ENCODE measurements at regions not wholly inside any gene's neighbourhood (a gene's known extent, or its start where the extent isn't known, plus 50 kb on each side); places are given as distances from the start of the nearest gene placed in this dataset.
"Not testable (repeated sequence)": the region's sequence is repeated elsewhere in the genome, so short reads cannot be mapped to it uniquely, and the experiment has no call there.

- DNase-seq (ENCODE audit: extremely low read depth, low read depth), result no peak
These were observed 54.4 kb upstream of the LGR5 start for GRCh38 chr12:71385155-71385554.

DNA sequence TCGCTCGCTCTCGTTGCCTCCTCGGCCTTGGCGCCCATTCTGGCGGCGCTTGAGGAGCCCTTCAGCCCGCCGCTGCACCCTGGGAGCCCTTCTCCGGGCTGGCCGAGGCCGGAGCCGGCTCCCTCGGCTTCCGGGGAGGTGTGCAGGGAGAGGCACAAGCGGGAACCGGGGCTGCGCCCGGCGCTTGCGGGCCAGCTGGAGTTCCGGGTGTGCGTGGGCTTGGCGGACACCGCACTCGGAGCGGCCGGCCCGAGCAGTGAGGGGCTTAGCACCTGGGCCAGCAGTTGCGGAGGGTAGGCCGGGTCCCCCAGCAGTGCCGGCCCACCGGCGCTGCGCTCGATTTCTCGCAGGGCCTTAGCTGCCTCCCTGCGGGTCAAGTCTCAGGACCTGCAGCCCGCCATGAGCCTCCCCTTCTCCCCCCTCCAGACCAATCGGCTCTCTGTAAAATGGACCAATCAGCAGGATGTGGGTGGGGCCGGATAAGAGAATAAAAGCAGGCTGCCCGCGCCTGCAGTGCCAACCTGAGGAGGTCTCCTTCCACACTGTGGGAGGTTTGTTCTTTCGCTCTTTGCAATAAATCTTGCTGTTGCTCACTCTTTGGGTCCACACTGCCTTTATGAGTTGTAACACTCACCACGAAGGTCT, 62.8 kb upstream of the LGR5 start:
- DNase-seq (ENCODE audit: extremely low read depth, low read depth), result not testable (repeated sequence)

DNA sequence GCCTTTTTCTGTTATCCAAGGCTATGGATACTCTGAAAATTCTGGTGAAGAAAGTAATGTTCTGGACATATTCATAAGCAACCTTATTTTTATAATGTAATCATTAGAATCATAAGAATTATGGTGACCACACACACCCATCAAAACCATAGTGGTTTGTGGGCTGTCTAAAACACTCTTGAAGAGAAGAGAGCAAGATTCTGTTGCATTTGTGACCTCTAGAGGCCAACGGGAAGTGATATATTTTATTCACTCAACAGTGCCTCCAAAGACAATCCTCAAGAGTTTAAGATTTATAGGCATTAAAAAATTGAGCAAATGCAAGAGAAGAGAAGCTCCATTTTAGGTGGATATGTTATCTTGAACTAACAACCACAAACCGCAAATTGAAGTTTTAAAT, 68.5 kb upstream of the LGR5 start:
- DNase-seq (ENCODE audit: extremely low read depth, low read depth), result no peak

- no peak for DNase-seq (ENCODE audit: extremely low read depth, low read depth)
These were observed 79.6 kb upstream of the LGR5 start for GRCh38 chr12:71360013-71360412.

GRCh38 chr12:71356569-71356968, 83.0 kb upstream of the LGR5 start:
- no peak for DNase-seq (ENCODE audit: extremely low read depth, low read depth)

DNA sequence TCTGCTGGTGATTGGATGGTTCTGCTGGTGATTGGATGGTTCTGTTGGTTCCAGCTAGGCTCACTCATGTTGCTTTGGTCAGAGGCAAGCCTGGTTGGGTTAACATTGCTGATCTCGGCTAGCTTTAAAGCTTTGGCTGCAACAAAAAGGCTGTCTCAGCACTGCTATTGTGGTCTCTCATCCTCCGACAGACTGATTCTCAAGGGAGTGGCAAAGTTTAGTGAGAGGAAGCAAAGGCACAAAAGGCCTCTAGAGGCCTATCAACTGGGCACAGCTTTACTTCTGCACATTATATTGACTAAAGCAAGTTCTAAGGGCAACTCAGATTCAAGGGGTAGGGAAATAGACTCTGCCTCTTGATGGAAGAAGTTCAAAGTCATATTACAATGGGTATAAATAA, 84.7 kb upstream of the LGR5 start:
- no peak for DNase-seq (ENCODE audit: extremely low read depth, low read depth)

GRCh38 chr12:71353607-71354006, 86.0 kb upstream of the LGR5 start:
- no peak for DNase-seq (ENCODE audit: extremely low read depth, low read depth)

DNA sequence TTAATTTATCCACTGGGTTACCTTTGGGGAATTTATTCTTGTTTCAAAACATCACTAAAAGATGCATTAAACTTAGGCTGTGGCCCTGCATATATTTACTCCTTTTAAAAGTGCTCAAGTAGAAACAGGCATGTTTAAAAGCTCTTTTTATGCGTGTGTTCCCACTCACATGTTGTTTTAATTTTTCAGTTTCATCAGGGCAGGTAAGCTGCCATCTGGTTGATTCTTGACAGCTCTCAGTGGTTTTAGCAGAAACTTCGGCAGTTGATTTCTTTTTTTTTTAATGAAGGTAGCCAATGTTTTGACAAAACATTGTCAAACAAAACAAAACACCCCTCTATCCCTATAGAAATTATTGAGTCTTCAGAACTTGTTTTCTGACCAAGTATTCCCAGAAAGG, 89.6 kb upstream of the LGR5 start:
- DNase-seq (ENCODE audit: extremely low read depth, low read depth), result no peak

- DNase-seq (ENCODE audit: extremely low read depth, low read depth), result no peak
These were observed 100.7 kb upstream of the LGR5 start for GRCh38 chr12:71338933-71339332.

GRCh38 chr12:71335963-71336257, 103.7 kb upstream of the LGR5 start:
- DNase-seq (ENCODE audit: extremely low read depth, low read depth), result no peak

- DNase-seq (ENCODE audit: extremely low read depth, low read depth), result no peak
These were observed 104.2 kb upstream of the LGR5 start for GRCh38 chr12:71335151-71335962.

DNA sequence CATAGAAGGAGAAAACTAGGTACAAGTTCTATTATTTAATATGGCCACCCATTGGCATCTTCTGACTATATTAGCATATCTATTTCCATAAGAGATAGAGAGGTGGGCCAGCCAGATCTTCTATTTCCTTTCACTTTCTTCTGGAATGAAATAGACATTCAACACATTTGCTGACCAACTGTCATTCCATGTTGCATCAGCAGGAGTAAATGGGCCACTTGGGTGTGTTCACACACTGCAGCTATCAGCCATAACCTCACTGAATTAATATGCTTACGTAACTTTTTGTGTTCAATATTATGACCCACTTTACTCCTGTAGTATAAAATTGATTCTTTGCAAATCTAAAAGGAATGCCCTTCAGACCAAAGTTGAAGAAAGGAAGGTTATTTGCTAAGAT, 106.2 kb upstream of the LGR5 start:
- no peak for DNase-seq (ENCODE audit: extremely low read depth, low read depth)

GRCh38 chr12:71329956-71330355, 109.6 kb upstream of the LGR5 start:
- no peak for DNase-seq (ENCODE audit: extremely low read depth, low read depth)

GRCh38 chr12:71321531-71321930, 118.1 kb upstream of the LGR5 start:
- DNase-seq (ENCODE audit: extremely low read depth, low read depth), result no peak

- no peak for DNase-seq (ENCODE audit: extremely low read depth, low read depth)
These were observed 118.5 kb upstream of the LGR5 start for GRCh38 chr12:71321130-71321529.

- peak; percentile 5 for DNase-seq (ENCODE audit: extremely low read depth, low read depth)
These were observed 124.1 kb upstream of the LGR5 start for GRCh38 chr12:71315328-71315985.

DNA sequence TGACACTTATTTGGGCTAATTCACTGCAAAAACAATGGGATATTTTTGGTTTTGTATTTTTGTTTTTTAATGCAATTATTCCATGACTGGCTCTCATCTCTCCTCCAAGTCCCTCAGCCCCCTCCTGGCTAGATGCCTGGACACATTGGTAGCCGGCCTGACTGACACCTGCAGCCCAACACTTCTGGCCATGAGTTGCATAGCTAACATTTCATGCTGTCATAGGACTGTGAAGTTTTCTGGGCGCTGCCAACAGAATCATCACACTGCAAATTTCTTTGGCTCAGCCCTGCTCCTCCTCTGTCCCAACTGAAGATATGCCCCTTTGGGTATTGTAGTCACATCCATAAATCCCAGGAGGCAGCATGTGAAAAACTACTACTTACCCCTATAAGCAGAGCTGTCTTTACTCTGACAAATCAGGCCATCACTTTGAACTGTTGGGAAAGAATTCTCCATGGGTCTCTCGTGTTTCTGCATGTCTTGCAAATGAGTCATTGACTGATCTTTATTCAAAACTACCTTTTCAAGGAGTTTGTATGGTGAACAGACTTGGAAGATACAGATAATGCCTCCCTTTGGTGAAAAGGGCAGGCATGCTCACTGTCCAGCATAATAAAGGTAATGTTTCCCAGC, 126.7 kb upstream of the LGR5 start:
- DNase-seq (ENCODE audit: extremely low read depth, low read depth), result no peak

GRCh38 chr12:71311611-71312010, 128.0 kb upstream of the LGR5 start:
- DNase-seq (ENCODE audit: extremely low read depth, low read depth), result not testable (repeated sequence)

GRCh38 chr12:71306808-71307207, 132.8 kb upstream of the LGR5 start:
- DNase-seq (ENCODE audit: extremely low read depth, low read depth), result no peak

- no peak for DNase-seq (ENCODE audit: extremely low read depth, low read depth)
These were observed 135.3 kb upstream of the LGR5 start for GRCh38 chr12:71304306-71304705.

GRCh38 chr12:71303199-71303598, 136.4 kb upstream of the LGR5 start:
- no peak for DNase-seq (ENCODE audit: extremely low read depth, low read depth)

All from NCI-H460 (cell line).